ENCODE measurements at regions not wholly inside any gene's neighbourhood (a gene's known extent, or its start where the extent isn't known, plus 50 kb on each side); places are given as distances from the start of the nearest gene placed in this dataset.

- Mint-ChIP-seq H3K4me1 (ENCODE audit: low read depth) (no peaks in the 10 kb centered on the region), H3K36me3 (ENCODE audit: insufficient read depth) (no peaks in the 10 kb centered on the region), H3K4me3 (ENCODE audit: low read depth) (no peak overlapping the region), H3K27ac (no peak overlapping the region), H3K9me3 (ENCODE audit: low read depth) (no peaks in the 10 kb centered on the region), H3K27me3 (peaks cover 8% of the 10 kb centered on the region)
- no peak for DNase-seq (ENCODE audit: low spot score, unreplicated experiment)
- no peak for TF ChIP-seq CTCF (IDR thresholded peaks at IDR 0.05; ENCODE audit: unreplicated experiment)
Measured at GRCh38 chr20:39910536-39910935, 778.5 kb downstream of the MAFB start.

GRCh38 chr20:39909447-39909846, 779.6 kb downstream of the MAFB start:
- no peak for TF ChIP-seq CTCF (IDR thresholded peaks at IDR 0.05; ENCODE audit: unreplicated experiment)
- Mint-ChIP-seq H3K9me3 (ENCODE audit: low read depth) (no peaks in the 10 kb centered on the region), H3K36me3 (ENCODE audit: insufficient read depth) (no peaks in the 10 kb centered on the region), H3K27ac (no peak overlapping the region), H3K4me3 (ENCODE audit: low read depth) (no peak overlapping the region), H3K27me3 (peaks cover 8% of the 10 kb centered on the region), H3K4me1 (ENCODE audit: low read depth) (no peaks in the 10 kb centered on the region)
- no peak for DNase-seq (ENCODE audit: low spot score, unreplicated experiment)

- DNase-seq (ENCODE audit: low spot score, unreplicated experiment), result no peak
- H3K36me3 Mint-ChIP-seq (ENCODE audit: insufficient read depth), result no peaks in the 10 kb centered on the region
- peaks cover 8% of the 10 kb centered on the region for H3K27me3 Mint-ChIP-seq
- H3K9me3 Mint-ChIP-seq (ENCODE audit: low read depth), result no peaks in the 10 kb centered on the region
- no peaks in the 10 kb centered on the region for H3K4me1 Mint-ChIP-seq (ENCODE audit: low read depth)
- H3K4me3 Mint-ChIP-seq (ENCODE audit: low read depth), result no peak overlapping the region
- no peak for TF ChIP-seq CTCF (IDR thresholded peaks at IDR 0.05; ENCODE audit: unreplicated experiment)
- H3K27ac Mint-ChIP-seq, result peak overlapping the region; percentile 26
Measured at GRCh38 chr20:39904476-39905112, 784.4 kb downstream of the MAFB start.

- no peak overlapping the region for H3K4me3 Mint-ChIP-seq (ENCODE audit: low read depth)
- H3K36me3 Mint-ChIP-seq (ENCODE audit: insufficient read depth), result no peaks in the 10 kb centered on the region
- peaks cover 8% of the 10 kb centered on the region for H3K27me3 Mint-ChIP-seq
- H3K4me1 Mint-ChIP-seq (ENCODE audit: low read depth), result no peaks in the 10 kb centered on the region
- H3K9me3 Mint-ChIP-seq (ENCODE audit: low read depth), result no peaks in the 10 kb centered on the region
- H3K27ac Mint-ChIP-seq, result no peak overlapping the region
- no peak for DNase-seq (ENCODE audit: low spot score, unreplicated experiment)
- TF ChIP-seq CTCF (IDR thresholded peaks at IDR 0.05; ENCODE audit: unreplicated experiment), result no peak
Measured at GRCh38 chr20:39903806-39904465, 785.1 kb downstream of the MAFB start.

- H3K4me3 Mint-ChIP-seq (ENCODE audit: low read depth), result no peak overlapping the region
- no peaks in the 10 kb centered on the region for H3K27me3 Mint-ChIP-seq
- no peak overlapping the region for H3K27ac Mint-ChIP-seq
- DNase-seq (ENCODE audit: low spot score, unreplicated experiment), result no peak
- no peak for TF ChIP-seq CTCF (IDR thresholded peaks at IDR 0.05; ENCODE audit: unreplicated experiment)
- H3K9me3 Mint-ChIP-seq (ENCODE audit: low read depth), result no peaks in the 10 kb centered on the region
- peaks cover 2% of the 10 kb centered on the region for H3K4me1 Mint-ChIP-seq (ENCODE audit: low read depth)
- no peaks in the 10 kb centered on the region for H3K36me3 Mint-ChIP-seq (ENCODE audit: insufficient read depth)
Measured at GRCh38 chr20:39899881-39900280, 789.2 kb downstream of the MAFB start.

Measured in progenitor cell of endocrine pancreas (in vitro differentiated cells).